NCI-H2107 treated with DMSO at 0.1 percent for 48 hours (cell line): ENCODE measurements at regions not wholly inside any gene's neighbourhood (a gene's known extent, or its start where the extent isn't known, plus 50 kb on each side); places are given as distances from the start of the nearest gene placed in this dataset.

Experiments
- DNase-seq: peaks from one replicate; lab custom pipeline; 2025; ENCODE audit not compliant: unreplicated experiment; lab: John Stamatoyannopoulos, UW

- peak; percentile 86 for DNase-seq
These were observed 132.7 kb upstream of the FOXD3 start for GRCh38 chr1:63189677-63190076.

DNA sequence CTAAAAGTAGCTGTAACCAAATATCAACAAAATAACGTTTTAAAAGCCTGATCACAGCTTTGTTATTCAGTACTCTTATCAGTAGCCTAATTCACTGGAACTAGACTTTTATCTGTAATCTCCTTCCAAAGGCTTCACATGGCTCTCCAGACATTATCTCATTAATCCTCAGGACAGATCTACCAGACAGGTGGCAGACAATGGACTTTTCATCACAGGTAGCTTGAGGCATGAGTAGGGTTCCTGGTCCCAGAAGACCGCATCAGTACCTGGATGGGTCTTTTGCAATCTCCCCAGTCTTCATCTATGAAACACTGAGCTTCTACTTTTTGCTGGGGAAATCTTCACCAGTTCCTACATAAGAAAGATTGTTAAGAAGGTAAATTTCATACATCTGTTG, 132.2 kb upstream of the FOXD3 start:
- no peak for DNase-seq

DNA sequence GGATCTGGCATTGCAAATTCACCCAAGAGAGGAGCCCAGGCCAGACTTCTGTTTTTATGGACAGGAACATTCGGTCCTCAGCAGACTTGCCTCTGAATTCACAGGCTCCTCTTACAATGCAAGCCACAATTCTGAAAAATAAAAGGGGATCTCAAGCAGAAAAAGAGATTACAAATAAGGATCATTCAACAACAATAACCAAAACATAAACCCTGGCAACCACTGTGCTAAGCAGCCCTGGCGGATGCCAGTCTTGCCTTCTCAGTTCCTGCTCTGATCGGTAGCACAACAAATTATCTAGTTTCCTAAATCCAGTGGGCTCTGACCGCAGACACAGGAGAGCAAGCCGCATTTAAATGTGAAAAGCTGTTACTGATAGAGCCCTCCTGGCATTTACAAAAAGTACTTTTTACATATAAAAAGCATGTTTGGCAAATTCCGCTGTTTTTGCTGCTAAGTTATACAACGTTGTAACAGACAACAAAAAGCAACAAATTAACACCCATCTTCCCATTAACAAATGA, 123.4 kb upstream of the FOXD3 start:
- peak; percentile 51 for DNase-seq

GRCh38 chr1:63199706-63200335, 122.5 kb upstream of the FOXD3 start:
- DNase-seq, result no peak

- no peak for DNase-seq
These were observed 121.7 kb upstream of the FOXD3 start for GRCh38 chr1:63200676-63201075.

DNA sequence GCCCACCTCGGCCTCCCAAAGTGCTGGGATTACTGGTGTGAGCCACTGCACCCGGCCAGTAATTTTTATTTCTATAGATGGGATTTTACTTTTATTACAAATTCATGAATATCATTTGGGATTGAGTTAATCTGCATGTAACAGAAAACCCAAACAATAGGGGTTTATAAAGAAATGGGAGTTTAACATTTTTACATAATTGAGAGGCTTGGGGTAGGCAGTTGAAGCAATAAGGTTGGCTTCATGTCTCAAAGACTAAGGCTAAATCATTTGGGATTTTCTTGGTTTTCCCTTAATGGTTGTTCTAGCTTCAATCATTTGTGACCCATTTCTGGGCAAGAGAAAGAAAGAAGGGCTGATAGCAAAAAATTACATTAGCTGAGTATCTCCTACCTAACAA, 118.7 kb upstream of the FOXD3 start:
- no peak for DNase-seq

GRCh38 chr1:63205776-63206175, 116.6 kb upstream of the FOXD3 start:
- no peak for DNase-seq

GRCh38 chr1:63214553-63214952, 107.8 kb upstream of the FOXD3 start:
- no peak for DNase-seq

DNA sequence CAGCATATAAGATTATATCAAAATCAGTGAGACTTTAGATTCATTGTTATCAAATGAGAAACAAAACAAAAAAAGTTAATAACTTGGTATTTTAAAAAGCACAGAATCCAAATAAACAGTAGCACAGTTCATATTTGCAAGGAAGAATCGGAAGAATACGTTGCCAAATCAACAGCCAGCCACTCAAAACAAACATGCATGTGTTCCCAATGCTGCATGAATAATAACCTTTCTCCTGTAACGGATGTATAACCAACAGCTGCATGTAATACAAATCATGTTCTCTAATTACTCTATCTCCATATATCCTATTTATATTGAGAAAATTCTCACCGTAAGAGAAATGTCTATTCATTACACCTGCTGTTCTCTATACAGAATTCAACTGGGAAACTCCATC, 98.9 kb upstream of the FOXD3 start:
- DNase-seq, result peak; percentile 14

DNA sequence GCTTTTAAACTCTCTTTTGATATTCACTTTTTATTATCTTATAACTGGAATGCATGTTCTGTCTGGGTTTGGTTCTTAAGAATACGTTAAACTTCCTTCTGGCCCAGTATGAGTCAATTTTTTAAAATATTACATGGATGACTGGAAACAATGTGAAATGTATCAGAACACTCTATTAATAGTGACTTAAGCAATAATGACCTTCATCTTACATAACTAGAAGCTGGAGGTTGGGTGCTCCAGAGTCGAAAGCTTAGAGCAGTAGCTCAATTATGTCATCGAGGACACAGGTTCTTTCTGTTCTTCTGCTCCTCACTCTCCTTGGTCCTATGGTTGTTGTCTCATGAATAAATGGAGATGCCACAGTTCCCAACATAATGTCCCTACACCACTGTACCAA, 91.6 kb upstream of the FOXD3 start:
- DNase-seq, result no peak

GRCh38 chr1:63238721-63239120, 83.6 kb upstream of the FOXD3 start:
- DNase-seq, result no peak

DNA sequence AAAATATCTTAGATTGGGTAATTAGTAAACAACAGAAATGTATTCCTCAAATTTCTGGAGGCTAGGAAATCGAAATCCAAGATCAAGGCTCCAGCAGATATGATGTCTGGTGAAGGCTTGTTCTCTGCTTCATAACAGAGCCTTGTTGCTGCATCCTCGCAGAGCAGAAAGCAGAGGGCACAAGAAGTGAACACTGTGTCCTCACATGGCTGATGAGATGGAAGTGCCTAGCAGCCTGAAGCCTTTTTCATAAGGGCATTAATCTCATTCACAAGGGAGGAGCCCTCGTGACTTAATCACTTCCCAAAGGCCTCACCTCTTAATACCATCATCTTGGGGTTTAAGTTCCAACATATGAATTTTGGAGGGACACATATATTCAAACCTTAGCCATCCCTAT, 77.2 kb upstream of the FOXD3 start:
- DNase-seq, result no peak

DNA sequence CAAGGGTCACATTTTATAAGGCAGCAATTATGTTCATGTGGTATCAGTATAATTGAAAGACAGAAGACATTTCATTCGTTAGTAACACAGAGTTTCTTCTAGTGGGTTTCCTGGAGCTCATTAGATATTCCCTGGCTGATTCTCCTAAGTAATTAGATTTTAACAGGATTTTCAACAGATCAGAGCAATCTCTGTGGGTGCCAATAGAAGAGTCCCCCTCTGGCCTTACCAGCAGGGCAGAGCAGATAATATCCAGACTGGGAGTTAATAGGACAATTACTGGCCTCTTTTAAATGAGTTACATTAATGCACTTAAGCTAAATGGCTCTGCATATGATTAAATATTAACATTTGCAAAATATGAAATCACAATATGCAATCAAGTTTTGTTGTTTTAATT, 74.2 kb upstream of the FOXD3 start:
- DNase-seq, result no peak

DNA sequence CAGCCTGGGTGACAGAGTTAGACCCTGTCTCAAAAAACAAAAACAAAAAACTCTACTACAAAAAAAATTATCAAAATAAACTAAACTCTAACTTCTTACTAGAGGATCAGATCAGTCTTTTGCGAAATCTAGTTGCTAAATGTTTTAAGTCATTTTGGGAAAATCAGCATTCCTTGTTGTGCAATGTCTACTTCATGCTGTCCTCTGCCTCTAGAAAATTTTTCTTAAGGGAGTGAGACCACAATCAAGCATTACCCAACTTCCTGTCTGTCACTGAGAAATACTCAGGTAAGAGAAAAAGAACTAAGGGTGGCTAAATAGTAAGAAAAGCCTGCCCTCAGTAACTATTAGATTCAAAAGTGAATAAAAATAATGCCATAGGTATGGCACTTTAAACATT, 67.2 kb upstream of the FOXD3 start:
- DNase-seq, result no peak

DNA sequence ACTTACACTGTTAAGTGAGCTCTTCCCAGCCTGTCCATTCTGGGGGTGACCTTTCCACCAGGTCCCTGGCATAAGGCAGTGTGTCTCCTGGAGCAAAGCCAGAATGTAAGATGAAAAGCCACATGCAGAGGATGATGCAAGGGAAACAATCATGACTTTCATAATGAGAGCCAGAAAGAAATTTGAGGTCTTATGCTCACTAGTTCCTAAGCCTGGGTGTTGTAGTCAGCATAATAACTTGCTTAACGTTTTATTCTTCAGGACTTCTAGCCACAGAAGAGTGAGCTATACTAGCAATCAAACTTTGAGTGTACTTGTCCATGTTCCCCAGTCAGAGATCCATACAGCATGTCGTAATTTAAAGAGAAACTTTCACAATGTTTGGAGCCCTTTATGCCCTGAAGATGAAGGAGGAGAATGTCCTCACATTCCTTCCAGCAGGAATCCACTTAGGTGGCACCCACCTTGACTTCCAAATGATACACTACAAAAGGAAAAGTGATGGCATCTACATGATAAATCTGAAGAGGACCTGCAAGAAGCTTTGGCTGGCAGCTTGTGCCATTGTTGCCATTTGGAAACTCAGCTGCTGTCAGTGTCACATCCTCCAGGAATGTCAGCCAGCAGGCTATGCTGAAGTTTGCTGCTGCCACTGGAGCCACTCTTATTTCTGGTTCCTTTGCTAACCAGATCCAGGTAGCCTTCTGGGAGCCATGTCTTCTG, 60.5 kb upstream of the FOXD3 start:
- no peak for DNase-seq

DNA sequence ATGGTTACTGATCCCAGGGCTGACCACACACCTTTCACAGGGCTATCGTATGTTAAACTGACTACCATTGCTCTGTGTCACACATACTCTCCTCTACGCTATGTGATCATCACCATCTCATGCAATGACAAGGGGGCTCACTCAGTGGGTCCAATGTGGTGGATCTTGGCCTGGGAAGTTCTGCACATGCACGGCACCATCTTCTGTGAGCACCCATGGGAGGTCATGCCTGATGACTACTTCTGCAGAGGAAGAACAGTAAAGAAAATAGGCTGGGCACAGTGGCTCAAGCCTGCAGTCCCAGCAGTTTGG, 60.0 kb upstream of the FOXD3 start:
- DNase-seq, result no peak

DNA sequence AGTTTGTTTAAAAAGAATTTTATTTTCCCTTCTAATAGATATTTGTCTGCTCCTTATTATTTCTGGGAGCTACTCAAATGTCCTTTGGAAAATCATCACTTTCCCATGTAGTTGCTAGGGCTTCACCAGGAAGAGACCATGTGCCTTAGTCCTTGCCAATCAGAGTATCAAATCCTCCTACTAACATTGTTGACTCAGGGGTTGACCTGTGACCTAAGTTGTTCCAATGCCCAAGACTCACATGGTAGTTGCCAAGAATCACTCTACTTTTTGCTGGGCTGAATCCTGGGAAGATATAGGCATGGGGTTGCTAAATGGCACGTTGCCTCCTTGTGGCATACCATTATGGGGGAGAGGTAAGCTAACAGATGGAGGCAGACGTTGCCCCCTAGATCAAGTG, 58.2 kb upstream of the FOXD3 start:
- no peak for DNase-seq

- no peak for DNase-seq
These were observed 55.5 kb upstream of the FOXD3 start for GRCh38 chr1:63266857-63267256.

DNA sequence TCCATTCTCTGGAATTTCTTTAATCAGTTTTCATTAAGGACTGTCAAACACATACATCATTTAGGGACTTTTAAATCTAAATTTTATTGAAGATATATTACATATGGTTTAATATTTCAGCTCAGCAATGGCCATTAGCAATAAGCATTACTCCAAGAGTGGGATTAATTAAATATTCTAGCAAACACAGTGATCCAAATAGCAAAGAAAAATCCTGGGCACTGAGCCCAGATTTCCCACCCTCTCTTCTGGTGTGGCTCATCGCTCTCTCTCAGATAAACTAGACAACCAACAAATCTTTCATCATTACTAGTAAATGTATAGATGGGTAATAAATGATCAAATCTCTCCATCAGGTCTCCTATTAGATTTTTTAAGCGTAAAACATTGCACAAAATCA, 53.5 kb upstream of the FOXD3 start:
- DNase-seq, result no peak

DNA sequence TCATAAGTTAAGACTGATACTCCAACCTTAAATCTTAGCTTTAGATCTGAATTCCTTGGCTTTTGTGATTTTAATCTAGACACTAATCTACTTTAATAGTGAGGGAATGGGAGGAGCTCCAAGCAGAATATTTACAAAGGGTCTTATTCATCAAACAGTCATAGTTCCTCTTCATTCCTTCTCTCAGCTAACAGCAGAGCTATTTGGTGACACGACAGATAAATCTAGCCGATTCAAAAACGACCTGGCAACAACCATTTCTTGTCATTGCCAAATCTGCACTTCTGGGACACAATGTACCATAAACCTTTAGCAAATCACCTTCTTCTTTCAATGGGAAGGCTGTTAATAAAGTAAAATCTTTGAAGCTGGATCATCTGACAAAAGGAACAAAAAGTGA, 52.8 kb upstream of the FOXD3 start:
- no peak for DNase-seq
